ENCODE measurements at regions not wholly inside any gene's neighbourhood (a gene's known extent, or its start where the extent isn't known, plus 50 kb on each side); places are given as distances from the start of the nearest gene placed in this dataset.
"Not testable (repeated sequence)": the region's sequence is repeated elsewhere in the genome, so short reads cannot be mapped to it uniquely, and the experiment has no call there.

DNA sequence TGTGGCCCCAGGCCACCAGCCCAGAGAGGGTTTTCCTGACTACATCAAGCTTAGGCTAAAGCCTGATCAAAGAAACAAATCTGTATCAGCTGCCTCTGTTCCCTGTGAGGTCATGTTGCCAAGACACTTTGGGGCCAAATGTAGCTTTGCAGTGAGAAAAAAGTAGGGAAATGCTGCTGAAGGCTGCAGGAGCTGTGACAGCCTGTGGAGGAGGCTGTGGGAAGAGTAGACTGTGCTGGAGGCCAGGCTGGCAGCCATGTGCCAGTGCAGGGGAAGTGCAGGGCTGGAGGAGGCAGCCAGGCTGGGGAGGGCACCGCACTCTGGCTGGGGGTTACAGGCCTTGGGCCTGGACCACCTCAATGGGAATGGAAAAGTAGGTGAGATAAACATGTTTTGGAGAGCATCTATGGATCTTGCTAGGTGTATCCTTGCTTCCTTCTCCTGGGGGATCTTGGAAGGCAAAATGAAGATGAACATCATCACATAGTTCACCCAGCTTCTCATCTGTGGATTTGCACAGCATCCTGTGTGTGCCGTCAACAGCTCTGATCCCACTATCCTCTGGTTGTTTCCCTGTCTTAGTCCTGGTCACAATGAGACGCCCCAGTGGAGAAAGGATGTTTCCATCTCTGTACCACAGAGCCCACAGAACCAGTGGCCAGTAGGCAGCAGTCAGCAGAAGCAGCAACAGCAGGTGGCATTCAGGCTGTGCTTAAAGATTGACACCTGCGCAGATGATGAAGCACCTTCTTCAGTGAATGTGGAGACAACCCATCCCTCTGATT, 103.8 kb upstream of the COPS8 start:
- no peak for DNase-seq

- no peak for DNase-seq
These were observed 102.8 kb upstream of the COPS8 start for GRCh38 chr2:236982693-236983455.

- DNase-seq = no peak
These were observed 101.6 kb upstream of the COPS8 start for GRCh38 chr2:236984046-236984445.

GRCh38 chr2:236985761-236986339, 99.8 kb upstream of the COPS8 start:
- no peak for DNase-seq

- no peak for DNase-seq
These were observed 99.0 kb upstream of the COPS8 start for GRCh38 chr2:236986524-236987330.

DNA sequence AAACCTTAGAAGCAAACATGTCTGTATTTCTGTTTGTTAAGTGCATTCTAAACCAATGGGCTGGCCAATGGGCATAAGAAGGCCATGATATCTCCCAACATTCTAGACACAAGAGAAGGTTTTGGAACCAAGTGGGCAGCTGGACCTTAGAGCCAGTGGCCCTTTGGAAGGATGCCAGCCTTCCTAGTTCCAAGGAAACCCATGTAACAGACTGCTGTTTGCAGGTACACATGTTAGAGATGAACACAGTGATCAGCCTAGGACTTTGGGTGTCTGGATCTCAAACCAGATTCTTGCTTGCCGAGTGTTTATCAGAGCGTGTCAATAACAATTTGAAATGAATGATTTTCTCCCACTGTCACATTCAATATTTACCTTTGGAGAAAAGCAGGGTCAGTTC, 97.5 kb upstream of the COPS8 start:
- DNase-seq = no peak

DNA sequence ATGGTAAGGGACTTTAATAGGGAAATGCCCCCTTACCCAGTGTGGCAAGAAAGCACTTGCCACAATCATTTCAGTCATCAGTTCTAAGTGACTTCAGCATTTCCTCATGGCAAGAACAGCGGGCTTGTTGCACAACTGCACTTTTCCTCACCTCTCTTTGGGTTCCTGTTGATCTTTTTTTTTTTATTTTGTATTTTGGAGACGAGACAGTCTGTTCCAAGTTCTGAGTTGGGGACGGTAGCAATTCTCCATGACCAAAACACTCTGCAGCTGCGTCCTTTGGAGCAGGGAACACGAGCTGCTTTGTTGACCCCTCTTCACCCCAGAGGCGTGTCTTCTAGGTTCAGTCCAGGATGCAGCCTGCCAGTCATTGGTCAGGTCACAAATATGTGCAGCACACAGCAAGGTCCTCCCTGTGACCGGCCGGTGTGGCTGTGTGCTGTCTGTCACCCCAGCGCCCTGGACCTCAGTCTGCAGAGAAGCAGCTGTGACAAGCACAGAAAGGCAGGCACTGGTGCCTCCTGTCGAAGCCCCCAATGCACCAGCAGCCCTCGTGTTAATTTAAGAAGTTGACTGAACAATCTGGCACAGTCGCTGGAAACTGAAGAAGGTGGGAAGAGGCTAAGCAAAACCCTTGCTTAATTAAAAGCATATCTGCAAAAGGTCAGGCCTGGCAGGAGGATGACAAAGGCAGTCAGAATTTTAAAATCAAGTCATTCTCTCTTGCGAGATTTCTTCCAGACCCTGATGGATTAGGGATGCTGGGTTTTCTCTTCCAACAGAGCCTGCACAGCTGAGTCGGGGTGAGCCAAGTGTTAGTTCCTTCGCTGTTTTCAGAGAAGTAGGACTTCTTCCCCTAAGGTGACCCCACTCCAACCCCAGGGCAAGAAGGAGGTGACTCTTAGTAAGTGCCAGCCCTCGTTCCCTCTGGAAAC, 96.7 kb upstream of the COPS8 start:
- no peak for DNase-seq

DNA sequence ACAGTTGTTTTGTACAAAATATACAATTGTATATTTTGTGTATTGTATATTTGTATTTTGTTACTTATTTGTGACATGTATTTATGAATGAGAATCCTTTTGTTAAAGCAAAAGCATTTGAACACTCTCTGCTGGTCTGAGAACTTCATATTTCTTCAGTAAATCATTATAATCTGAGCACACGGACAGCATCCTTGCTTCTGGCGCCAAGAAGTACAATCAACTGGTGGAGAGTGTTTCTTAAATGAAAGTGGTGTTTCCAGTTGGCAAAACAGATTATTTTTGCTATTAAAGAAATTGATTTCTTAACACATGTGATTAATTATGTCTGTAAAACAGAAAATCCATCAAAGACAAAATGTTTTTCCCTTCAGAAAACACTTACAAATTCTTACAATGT, 95.1 kb upstream of the COPS8 start:
- no peak for DNase-seq

- no peak for DNase-seq
These were observed 93.8 kb upstream of the COPS8 start for GRCh38 chr2:236991874-236992273.

DNA sequence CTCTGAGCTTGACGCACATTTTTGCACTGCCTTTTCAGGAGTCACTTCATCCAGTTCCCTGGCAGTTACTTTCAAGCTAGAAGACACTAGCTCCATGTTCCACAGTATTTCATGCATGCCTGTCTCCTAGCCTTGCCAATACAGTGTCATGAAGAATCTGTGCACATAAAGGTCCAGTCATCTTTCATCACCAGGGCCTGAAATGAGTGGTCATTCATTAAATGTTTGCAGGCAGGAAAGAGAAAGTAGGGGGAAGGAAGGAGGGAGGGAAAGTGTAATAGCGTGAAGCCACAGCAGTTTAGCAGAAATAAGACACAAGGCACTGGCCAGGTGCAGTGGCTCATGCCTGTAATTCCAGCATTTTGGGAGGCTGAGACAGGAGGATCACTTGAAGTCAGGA, 92.4 kb upstream of the COPS8 start:
- no peak for DNase-seq

DNA sequence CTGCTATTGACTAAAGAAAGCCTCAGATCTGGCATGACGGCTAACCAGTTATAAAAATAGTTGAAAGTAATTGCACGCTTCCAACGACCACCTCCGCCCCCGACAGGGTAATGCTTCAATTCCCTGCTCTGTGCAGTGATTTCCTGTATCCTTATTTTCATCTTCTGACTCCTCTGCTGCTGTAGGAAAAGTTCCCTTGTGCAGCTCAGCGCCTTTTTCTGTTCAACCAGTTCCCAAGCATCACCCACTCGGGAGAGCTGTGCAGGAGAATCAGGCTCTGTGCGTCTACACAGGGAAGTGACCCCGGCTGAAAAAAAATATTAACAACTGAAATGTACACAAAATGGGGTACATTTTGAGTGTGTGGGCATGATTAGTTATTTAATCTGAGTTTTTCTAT, 91.3 kb upstream of the COPS8 start:
- DNase-seq = no peak

GRCh38 chr2:236997069-236997715, 88.5 kb upstream of the COPS8 start:
- DNase-seq = no peak

DNA sequence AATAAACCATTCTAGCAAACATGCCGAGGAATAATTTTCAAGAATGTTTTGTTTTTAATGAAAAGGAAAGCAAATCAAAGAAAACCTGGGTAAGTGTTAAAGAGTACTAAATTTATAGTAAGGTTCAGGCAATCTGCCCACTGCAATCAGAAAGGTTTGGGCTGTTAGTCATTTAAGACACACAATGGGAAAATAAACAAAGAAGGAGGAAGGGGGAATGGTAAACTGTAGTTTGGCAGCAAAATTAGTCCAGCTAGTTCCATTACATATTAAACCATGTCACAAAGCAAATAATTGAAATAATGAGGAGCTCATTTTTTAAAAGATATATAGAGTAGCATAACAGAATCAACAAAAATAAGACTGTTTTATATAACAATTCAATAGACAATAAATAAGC, 87.5 kb upstream of the COPS8 start:
- no peak for DNase-seq

DNA sequence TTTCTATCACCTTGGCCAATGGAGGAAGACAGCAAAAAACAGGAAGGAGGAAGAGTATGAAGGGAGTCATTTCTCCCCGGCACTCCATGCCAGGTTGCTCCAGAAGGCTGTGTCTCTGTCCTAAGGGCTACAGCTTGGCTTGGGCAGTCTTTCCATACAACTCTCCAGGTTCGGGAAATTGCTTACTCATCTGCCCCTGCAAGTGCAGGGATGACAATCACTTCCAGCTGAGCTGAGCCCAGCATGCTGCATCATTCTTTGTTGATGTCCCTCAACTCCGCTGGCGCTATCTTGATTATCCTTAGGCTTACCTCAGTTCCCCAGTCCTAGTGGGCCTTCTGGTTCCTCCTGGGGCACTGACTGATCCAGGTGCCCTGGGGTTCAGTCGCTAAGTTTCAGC, 86.9 kb upstream of the COPS8 start:
- no peak for DNase-seq

- DNase-seq = no peak
These were observed 85.2 kb upstream of the COPS8 start for GRCh38 chr2:237000481-237000880.

DNA sequence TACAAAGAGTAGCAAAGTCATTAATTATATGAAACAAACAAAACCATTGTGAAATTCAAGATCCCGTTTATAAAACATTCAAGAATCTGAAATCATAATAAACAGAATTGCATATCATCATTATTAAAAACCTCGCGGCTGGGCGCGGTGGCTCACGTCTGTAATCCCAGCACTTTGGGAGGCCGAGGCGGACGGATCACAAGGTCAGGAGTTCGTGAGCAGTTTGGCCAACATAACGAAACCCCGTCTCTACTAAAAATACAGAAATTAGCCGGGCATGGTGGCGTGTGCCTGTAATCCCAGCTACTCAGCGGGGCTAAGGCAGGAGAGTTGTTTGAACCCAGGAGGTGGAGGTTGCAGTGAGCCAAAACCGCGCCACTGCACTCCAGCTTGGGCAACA, 80.3 kb upstream of the COPS8 start:
- not testable (repeated sequence) for DNase-seq

GRCh38 chr2:237011206-237011795, 74.4 kb upstream of the COPS8 start:
- DNase-seq = no peak

DNA sequence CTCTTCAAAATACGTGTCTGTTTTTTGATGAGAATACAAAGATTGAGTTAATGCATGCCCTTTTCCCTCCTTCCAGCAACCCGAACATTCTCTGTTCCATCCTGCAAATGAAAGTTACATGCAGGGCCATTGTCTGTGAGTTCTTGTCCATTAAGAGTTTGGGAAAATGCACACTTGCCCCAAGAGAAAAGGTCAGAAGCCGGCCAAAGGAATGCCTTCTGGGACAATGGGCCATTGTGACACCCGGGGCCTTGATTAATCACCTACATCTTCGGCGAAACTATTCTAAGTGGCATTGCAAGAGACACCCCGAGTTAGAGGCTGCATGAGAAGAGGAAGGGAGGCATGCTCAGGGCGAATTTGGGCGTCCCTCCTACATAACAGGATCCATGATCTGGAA, 73.7 kb upstream of the COPS8 start:
- DNase-seq = no peak

DNA sequence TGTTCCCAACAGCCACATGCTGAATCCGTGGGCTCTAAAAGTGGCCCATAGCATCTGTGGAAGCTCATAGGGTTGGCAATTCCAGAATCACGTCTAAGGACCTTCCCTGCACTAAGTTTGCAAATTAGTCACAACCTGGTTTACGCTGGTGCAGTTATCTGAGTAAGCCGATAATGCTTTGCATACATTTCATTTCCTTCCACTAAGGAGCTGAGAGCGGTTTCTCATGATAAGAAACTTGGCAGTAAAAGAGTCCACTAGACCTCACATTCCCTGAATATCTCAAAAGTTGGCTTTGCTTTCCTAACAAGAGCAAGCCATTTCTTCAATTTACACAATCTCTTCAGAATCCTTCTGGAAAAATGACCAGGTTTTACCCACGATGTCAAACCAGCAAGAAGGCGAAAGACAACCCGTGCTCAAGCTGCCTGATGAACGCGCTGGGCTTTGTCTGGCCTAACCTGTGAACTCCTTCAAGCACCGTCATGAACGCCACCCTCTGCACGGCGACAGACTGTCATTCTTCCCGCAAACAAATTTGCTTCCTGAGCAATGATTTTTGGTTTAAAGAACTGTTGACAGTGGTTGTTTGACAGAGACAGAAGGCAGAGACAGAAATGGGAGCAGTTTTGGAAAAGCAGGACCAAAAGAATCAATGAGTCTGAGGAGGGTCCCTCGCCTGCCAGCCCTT, 73.0 kb upstream of the COPS8 start:
- DNase-seq = no peak

- DNase-seq = no peak
These were observed 69.4 kb upstream of the COPS8 start for GRCh38 chr2:237016121-237016915.

All from activated effector memory CD4-positive, alpha-beta T cell treated with anti-CD3 and anti-CD28 coated beads, Interleukin-2, amount 50 U/mL, for 16 hours (primary cell).